ENCODE measurements at regions not wholly inside any gene's neighbourhood (a gene's known extent, or its start where the extent isn't known, plus 50 kb on each side); places are given as distances from the start of the nearest gene placed in this dataset.
A peak's percentile ranks its signal among the peaks of the same experiment; 100 is the strongest.

DNA sequence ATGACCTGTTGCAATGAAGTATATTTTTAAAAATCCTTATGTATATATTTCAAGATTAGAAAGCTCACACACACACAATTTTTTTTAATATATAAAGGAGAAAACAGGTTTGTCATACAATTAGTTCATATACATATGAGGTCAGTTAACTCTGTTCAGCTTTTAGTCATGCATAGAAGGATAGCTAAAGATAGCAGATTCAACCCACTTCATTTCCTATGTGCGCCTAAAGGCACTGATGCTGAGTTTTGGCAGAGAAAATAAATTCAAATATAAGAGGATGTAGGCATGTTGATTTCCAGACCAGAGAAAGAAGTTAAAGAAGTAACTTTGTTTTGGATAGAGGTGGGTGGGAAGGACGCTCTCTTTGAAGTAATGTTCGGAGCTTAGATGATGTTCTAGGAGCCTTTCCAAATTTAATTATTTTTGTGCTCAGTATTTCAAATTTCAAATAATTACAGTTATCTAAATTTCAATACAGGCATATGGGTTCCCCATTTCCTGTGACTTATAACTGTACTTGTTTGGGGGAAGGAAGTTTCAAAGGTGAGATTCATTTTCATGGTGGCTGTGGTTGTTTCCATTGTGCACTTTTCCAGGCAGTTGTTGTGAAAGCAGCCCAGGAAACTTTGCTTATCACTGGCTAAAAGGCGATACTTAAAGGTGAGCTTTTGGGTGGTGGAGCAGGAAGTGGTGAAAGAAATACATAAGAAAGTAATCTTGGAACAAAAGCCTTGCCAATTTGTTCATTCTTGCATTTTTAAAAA is 523.4 kb upstream of the FANCL start:
- no peak overlapping the region for H3K4me3 ChIP-seq
- H3K9ac ChIP-seq (ENCODE audit: control insufficient read depth, insufficient read depth, low read length): no peak overlapping the region
- ChIA-PET CTCF (interaction anchor here (0.8 to 2.4 kb wide), 7 partner anchors 84 to 1005 kb away, joined by 3 to 6 read pairs (median 4); no protein-coding TSS in a partner anchor), RAD21 (ENCODE audit: unreplicated experiment) (interaction anchor here (1.3 kb wide), 1 partner anchor 108 kb away, joined by 4 read pairs; no protein-coding TSS in a partner anchor), POLR2A (no interaction called here), SMC1A (ENCODE audit: uncharacterized antibody, unreplicated experiment) (interaction anchor here (1.0 to 1.3 kb wide), 4 partner anchors 30 to 1794 kb away, joined by 3 read pairs; no protein-coding TSS in a partner anchor)
- H3K9me3 ChIP-seq (replicated peaks; ENCODE audit: control insufficient read depth, insufficient read depth, low read length): no peaks in the 10 kb centered on the region
- H3K79me2 ChIP-seq (ENCODE audit: control insufficient read depth, insufficient read depth, low read length): no peaks in the 10 kb centered on the region
- H4K20me1 ChIP-seq (ENCODE audit: control insufficient read depth, insufficient read depth): no peaks in the 10 kb centered on the region
- peaks cover 0 to 2% of the 10 kb centered on the region in 2 experiments; a peak in 2 of 4 replicates for H3K27me3 ChIP-seq (replicated peaks in 1 of 2; ENCODE audit: control insufficient read depth in 2 of 2, insufficient read depth in 2 of 2, low read length in 1 of 2)
- no peaks in the 10 kb centered on the region for H3K36me3 ChIP-seq (ENCODE audit: control insufficient read depth in 2 of 2, insufficient read depth in 2 of 2, low read length in 1 of 2)
- in situ Hi-C loops (cut with MboI) (loop anchor here (25.0 kb wide), 1 partner anchor 1823 kb away; no protein-coding TSS in a partner anchor), intact Hi-C loops (cut with micrococcal nuclease; ENCODE audit: unreplicated experiment) (loop anchor here (5.0 to 10.0 kb wide), 4 partner anchors 408 to 1820 kb away; partner anchors contain the start of gene BCL11A)
- no peak for FAIRE-seq
- no peak overlapping the region for H3K4me2 ChIP-seq (ENCODE audit: control insufficient read depth, insufficient read depth)
- H3K27ac ChIP-seq (ENCODE audit: control insufficient read depth, insufficient read depth): no peak overlapping the region
- ATAC-seq: no peak
- BruUV-seq (replicated peaks): no TSS peak
- H3K4me1 ChIP-seq (ENCODE audit: control insufficient read depth, insufficient read depth, low read length): no peaks in the 10 kb centered on the region
- no peak for DNase-seq (ENCODE audit: low read depth, low spot score)
- no peak overlapping the region for H2AFZ ChIP-seq (ENCODE audit: control insufficient read depth, low read depth, low read length)
- no peak for TF ChIP-seq MEF2B (IDR thresholded peaks at IDR 0.05; ENCODE audit: partially characterized antibody, poor library complexity, severe bottlenecking)
- TF ChIP-seq JUNB (IDR thresholded peaks at IDR 0.05): 0 out of 2 replicates have a peak, but pooled peaks have one; percentile 7
- TF ChIP-seq FOXK2 (IDR thresholded peaks at IDR 0.05): no peak
- no peak for TF ChIP-seq RFX5 (IDR thresholded peaks at IDR 0.05; ENCODE audit: low read depth, low read length)
- no peak for TF ChIP-seq SMC3 (IDR thresholded peaks at IDR 0.05; ENCODE audit: borderline replicate concordance, low read length)
- WGBS (ENCODE audit: insufficient coverage, insufficient replicate concordance, low lambda C conversion rate, missing lambda C conversion rate): 1% methylated on average over 4 of the region's 4 CpGs

DNA sequence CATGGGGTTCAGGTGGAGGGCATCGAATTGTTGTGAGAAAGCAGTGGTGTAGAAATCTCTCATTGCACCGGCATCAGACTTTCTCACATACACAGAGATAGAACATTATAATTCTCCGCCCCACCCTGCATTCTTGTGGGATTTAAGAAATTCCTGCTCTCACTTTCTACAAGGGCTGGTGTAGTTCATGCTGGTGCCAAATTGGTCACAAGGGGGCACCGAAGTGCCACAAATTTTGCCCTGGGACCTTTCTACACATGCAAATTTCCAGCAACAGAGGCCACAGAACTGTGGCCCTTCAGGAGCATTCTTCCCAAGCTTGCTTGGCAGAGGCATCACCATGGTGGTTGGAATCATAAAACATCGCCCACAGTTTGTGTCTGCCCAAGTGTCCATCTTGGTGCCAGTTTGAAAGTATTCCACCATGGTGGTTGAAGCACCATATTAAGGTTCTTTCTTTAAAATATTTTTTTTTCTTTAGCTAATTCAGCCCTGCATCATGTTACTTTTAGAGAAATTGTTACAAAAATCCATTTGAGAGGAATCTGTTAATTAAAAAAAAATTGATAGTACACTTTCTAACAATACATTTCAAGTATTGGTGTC is 521.2 kb upstream of the FANCL start:
- Histone ChIP-seq H3K9ac (ENCODE audit: control insufficient read depth, insufficient read depth, low read length) (no peak overlapping the region), H3K27me3 (replicated peaks in 1 of 2; ENCODE audit: control insufficient read depth in 2 of 2, insufficient read depth in 2 of 2, low read length in 1 of 2) (no peaks in the 10 kb centered on the region; a peak in 1 of 4 replicates), H3K4me3 (no peak overlapping the region), H3K79me2 (ENCODE audit: control insufficient read depth, insufficient read depth, low read length) (no peaks in the 10 kb centered on the region), H4K20me1 (ENCODE audit: control insufficient read depth, insufficient read depth) (no peaks in the 10 kb centered on the region), H2AFZ (ENCODE audit: control insufficient read depth, low read depth, low read length) (no peak overlapping the region), H3K36me3 (ENCODE audit: control insufficient read depth in 2 of 2, insufficient read depth in 2 of 2, low read length in 1 of 2) (no peaks in the 10 kb centered on the region), H3K9me3 (replicated peaks; ENCODE audit: control insufficient read depth, insufficient read depth, low read length) (no peaks in the 10 kb centered on the region), H3K4me2 (ENCODE audit: control insufficient read depth, insufficient read depth) (no peak overlapping the region), H3K4me1 (ENCODE audit: control insufficient read depth, insufficient read depth, low read length) (no peaks in the 10 kb centered on the region), H3K27ac (ENCODE audit: control insufficient read depth, insufficient read depth) (no peak overlapping the region)
- TF ChIP-seq, protein P1, sequence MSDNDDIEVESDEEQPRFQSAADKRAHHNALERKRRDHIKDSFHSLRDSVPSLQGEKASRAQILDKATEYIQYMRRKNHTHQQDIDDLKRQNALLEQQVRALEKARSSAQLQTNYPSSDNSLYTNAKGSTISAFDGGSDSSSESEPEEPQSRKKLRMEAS (IDR thresholded peaks at IDR 0.05; ENCODE audit: low read depth, low read length): no peak
- TF ChIP-seq SMC3 (IDR thresholded peaks at IDR 0.05; ENCODE audit: borderline replicate concordance, low read length): peak; percentile 50; the same call in 1 of the 2 replicates
- TF ChIP-seq RAD21 (IDR thresholded peaks at IDR 0.05; ENCODE audit: insufficient read depth, low read depth, low read length): peak; percentile 80
- TF ChIP-seq, protein P2, sequence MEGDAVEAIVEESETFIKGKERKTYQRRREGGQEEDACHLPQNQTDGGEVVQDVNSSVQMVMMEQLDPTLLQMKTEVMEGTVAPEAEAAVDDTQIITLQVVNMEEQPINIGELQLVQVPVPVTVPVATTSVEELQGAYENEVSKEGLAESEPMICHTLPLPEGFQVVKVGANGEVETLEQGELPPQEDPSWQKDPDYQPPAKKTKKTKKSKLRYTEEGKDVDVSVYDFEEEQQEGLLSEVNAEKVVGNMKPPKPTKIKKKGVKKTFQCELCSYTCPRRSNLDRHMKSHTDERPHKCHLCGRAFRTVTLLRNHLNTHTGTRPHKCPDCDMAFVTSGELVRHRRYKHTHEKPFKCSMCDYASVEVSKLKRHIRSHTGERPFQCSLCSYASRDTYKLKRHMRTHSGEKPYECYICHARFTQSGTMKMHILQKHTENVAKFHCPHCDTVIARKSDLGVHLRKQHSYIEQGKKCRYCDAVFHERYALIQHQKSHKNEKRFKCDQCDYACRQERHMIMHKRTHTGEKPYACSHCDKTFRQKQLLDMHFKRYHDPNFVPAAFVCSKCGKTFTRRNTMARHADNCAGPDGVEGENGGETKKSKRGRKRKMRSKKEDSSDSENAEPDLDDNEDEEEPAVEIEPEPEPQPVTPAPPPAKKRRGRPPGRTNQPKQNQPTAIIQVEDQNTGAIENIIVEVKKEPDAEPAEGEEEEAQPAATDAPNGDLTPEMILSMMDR (IDR thresholded peaks at IDR 0.05 in 2 of 3, conservative IDR thresholded peaks at IDR 0.05 in 1 of 3; ENCODE audit: control insufficient read depth in 2 of 3, extremely low read depth in 1 of 3, insufficient read depth in 1 of 3, low read depth in 3 of 3, low read length in 3 of 3): peak; percentile 58 to 68 (median 62); a peak in 5 of 6 replicates
- peak; percentile 70; the same call in 1 of the 3 replicates for TF ChIP-seq POU2F2 (IDR thresholded peaks at IDR 0.05; ENCODE audit: borderline replicate concordance, low read depth, low read length)
- ChIA-PET SMC1A (ENCODE audit: uncharacterized antibody, unreplicated experiment) (interaction anchor here (1.2 to 1.5 kb wide), 2 partner anchors 10 to 23 kb away, joined by 3 read pairs; no protein-coding TSS in a partner anchor), RAD21 (ENCODE audit: unreplicated experiment) (no interaction called here), CTCF (interaction anchor here (0.8 to 2.0 kb wide), 7 partner anchors 8 to 1913 kb away, joined by 3 to 6 read pairs (median 4); no protein-coding TSS in a partner anchor), POLR2A (no interaction called here)
- 1% methylated on average over 5 of the region's 5 CpGs for WGBS (ENCODE audit: insufficient coverage, insufficient replicate concordance, low lambda C conversion rate, missing lambda C conversion rate)
- FAIRE-seq (no peak), DNase-seq (ENCODE audit: low read depth, low spot score) (no peak), ATAC-seq (peak; percentile 87)
- no TSS peak for BruUV-seq (replicated peaks)
- intact Hi-C loops (cut with micrococcal nuclease; ENCODE audit: unreplicated experiment): loop anchor here (1.0 to 10.0 kb wide), 6 partner anchors 109 to 1823 kb away; partner anchors contain the start of gene BCL11A
- in situ Hi-C loops (cut with MboI): loop anchor here (25.0 kb wide), 1 partner anchor 1825 kb away; no protein-coding TSS in a partner anchor

Data from GM12878 (cell line).